PC-3 (cell line): ENCODE measurements at regions not wholly inside any gene's neighbourhood (a gene's known extent, or its start where the extent isn't known, plus 50 kb on each side); places are given as distances from the start of the nearest gene placed in this dataset.

Experiments
- ATAC-seq: fragments of 200-7000 bp; cut with Tn5 transposase; 2 replicates; pipeline ENCODE4 v1.9.1; 2020; ENCODE audit warnings: mild to moderate bottlenecking, moderate library complexity
- BruUV-seq: library from RNA; stranded (reverse); fragments of 400-500 nt; replicated peaks from 2 replicates; lab custom pipeline; 2021; lab: Mats Ljungman, UMichigan
- CTCF ChIA-PET: fragments of 300-600 bp; sonication (Branson Sonifier 250); formaldehyde crosslinking; loops from one replicate; lab custom pipeline; 2022; ENCODE audit warnings: antibody characterized with exemption; lab: Charles Lee
- POLR2A ChIA-PET: fragments of 300-600 bp; sonication (Branson Sonifier 250); formaldehyde crosslinking; loops from one replicate; lab custom pipeline; 2022; ENCODE audit warnings: antibody characterized with exemption; ENCODE audit not compliant: unreplicated experiment; lab: Charles Lee
- DNase-seq: peaks from one replicate; pipeline ENCODE4 v3.0.0-alpha.2; 2015
- H2AFZ ChIP-seq: fragments of 300-600 bp; sonication (generic); 2 replicates; pipeline ENCODE4 v1.6.0; 2016; ENCODE audit warnings: antibody characterized with exemption, low read length
- H3F3A ChIP-seq: fragments of 300-600 bp; sonication (generic); one replicate; pipeline ENCODE4 v1.6.0; 2017; ENCODE audit warnings: antibody characterized with exemption, low read length, control low read depth, mild to moderate bottlenecking; ENCODE audit not compliant: unreplicated experiment
- H3K27ac ChIP-seq: fragments of 300-600 bp; sonication (generic); 2 replicates; pipeline ENCODE4 v1.5.1; 2016; ENCODE audit warnings: mild to moderate bottlenecking, low read length
- H3K27me3 ChIP-seq: fragments of 300-600 bp; sonication (generic); 2 replicates; pipeline ENCODE4 v1.6.1; 2016; ENCODE audit warnings: low read length, mixed read lengths
- H3K36me3 ChIP-seq: fragments of 300-600 bp; sonication (generic); 2 replicates; pipeline ENCODE4 v1.6.1; 2016; ENCODE audit warnings: low read depth, mixed run types, low read length, mixed read lengths
- H3K4me1 ChIP-seq: fragments of 300-600 bp; sonication (generic); 2 replicates; pipeline ENCODE4 v1.5.1; 2016; ENCODE audit warnings: low read length; ENCODE audit not compliant: insufficient read depth
- H3K4me2 ChIP-seq: fragments of 300-600 bp; sonication (generic); 2 replicates; pipeline ENCODE4 v1.6.0; 2016; ENCODE audit warnings: low read length
- H3K4me3 ChIP-seq: fragments of 300-600 bp; sonication (generic); 2 replicates; pipeline ENCODE4 v1.5.1; 2016; ENCODE audit warnings: mild to moderate bottlenecking, low read length, mixed read lengths
- H3K79me2 ChIP-seq: fragments of 300-600 bp; sonication (generic); 2 replicates; pipeline ENCODE4 v1.6.1; 2017; ENCODE audit warnings: low read length, mixed read lengths
- H3K9ac ChIP-seq: fragments of 300-600 bp; sonication (generic); 2 replicates; pipeline ENCODE4 v1.6.0; 2016; ENCODE audit warnings: mild to moderate bottlenecking, low read length
- H3K9me2 ChIP-seq: fragments of 300-600 bp; sonication (generic); replicated peaks from 2 replicates; pipeline ENCODE4 v1.6.1; 2016; ENCODE audit warnings: mixed run types, low read length, mixed read lengths
- H3K9me3 ChIP-seq: fragments of 300-600 bp; sonication (generic); 2 replicates; pipeline ENCODE4 v1.6.1; 2016; ENCODE audit warnings: low read length, mixed read lengths
- H4K20me1 ChIP-seq: fragments of 300-600 bp; sonication (generic); 2 replicates; pipeline ENCODE4 v1.6.1; 2016; ENCODE audit warnings: low read length, mixed read lengths
- CTCF ChIP-seq: fragments of 300-600 bp; sonication (generic); conservative IDR thresholded peaks from 2 replicates; pipeline ENCODE4 v1.5.1; 2017; ENCODE audit warnings: antibody characterized with exemption, low read depth, mild to moderate bottlenecking, low read length
- EZH2 ChIP-seq: fragments of 300-600 bp; sonication (generic); IDR thresholded peaks from one replicate; pipeline ENCODE4 v1.6.1; 2017; ENCODE audit warnings: antibody characterized with exemption, mild to moderate bottlenecking, low read length; ENCODE audit not compliant: unreplicated experiment
- EZH2phosphoT487 ChIP-seq: fragments of 300-600 bp; sonication (generic); IDR thresholded peaks from 2 replicates; pipeline ENCODE4 v1.6.1; 2018; ENCODE audit warnings: mild to moderate bottlenecking, antibody characterized with exemption, low read length, borderline replicate concordance
- intact Hi-C: fragments of 100-400 bp; cut with micrococcal nuclease; formaldehyde crosslinking; loops from 2 replicates; pipeline ENCODE4 v1.9.0; 2023

- DNase-seq (no peak), ATAC-seq (no peak)
- H2AFZ ChIP-seq, result no peak overlapping the region
- no peak overlapping the region for H3K4me3 ChIP-seq
- H3K36me3 ChIP-seq, result no peaks in the 10 kb centered on the region
- ChIA-PET CTCF (no interaction called here), POLR2A (no interaction called here)
- no peaks in the 10 kb centered on the region for H3K79me2 ChIP-seq
- H4K20me1 ChIP-seq, result no peaks in the 10 kb centered on the region
- TF ChIP-seq CTCF (no peak), EZH2 (no peak), EZH2phosphoT487 (no peak)
- no peak overlapping the region for H3K9ac ChIP-seq
- H3K4me1 ChIP-seq, result no peaks in the 10 kb centered on the region
- no peak overlapping the region for H3K4me2 ChIP-seq
- no peaks in the 10 kb centered on the region for H3K9me2 ChIP-seq
- intact Hi-C loops, result no loop called here
- H3K27me3 ChIP-seq, result no peaks in the 10 kb centered on the region
- H3K27ac ChIP-seq, result no peak overlapping the region
- BruUV-seq, result no TSS peak
- no peaks in the 10 kb centered on the region for H3K9me3 ChIP-seq
- no peaks in the 10 kb centered on the region for H3F3A ChIP-seq
Measured at GRCh38 chr22:27685515-27685914, 116.0 kb downstream of the MN1 start.

GRCh38 chr22:27685970-27686369 is 115.6 kb downstream of the MN1 start:
- Histone ChIP-seq H3K27ac (no peak overlapping the region), H3F3A (no peaks in the 10 kb centered on the region), H2AFZ (no peak overlapping the region), H3K4me2 (no peak overlapping the region), H3K79me2 (no peaks in the 10 kb centered on the region), H3K4me3 (no peak overlapping the region), H3K4me1 (no peaks in the 10 kb centered on the region), H3K9ac (no peak overlapping the region), H3K9me2 (no peaks in the 10 kb centered on the region), H3K27me3 (no peaks in the 10 kb centered on the region), H3K9me3 (no peaks in the 10 kb centered on the region), H3K36me3 (no peaks in the 10 kb centered on the region), H4K20me1 (no peaks in the 10 kb centered on the region)
- no peak for ATAC-seq
- POLR2A ChIA-PET, result no interaction called here
- CTCF ChIA-PET, result no interaction called here
- BruUV-seq, result no TSS peak
- DNase-seq, result no peak
- intact Hi-C loops, result no loop called here
- TF ChIP-seq CTCF (no peak), EZH2phosphoT487 (no peak), EZH2 (no peak)

GRCh38 chr22:27686534-27686933 is 115.0 kb downstream of the MN1 start:
- no TSS peak for BruUV-seq
- H3K79me2 ChIP-seq, result no peaks in the 10 kb centered on the region
- ChIA-PET CTCF (no interaction called here), POLR2A (no interaction called here)
- H3K9me2 ChIP-seq, result no peaks in the 10 kb centered on the region
- H3K9ac ChIP-seq, result no peak overlapping the region
- H3K27me3 ChIP-seq, result no peaks in the 10 kb centered on the region
- H2AFZ ChIP-seq, result no peak overlapping the region
- no peaks in the 10 kb centered on the region for H4K20me1 ChIP-seq
- H3K4me2 ChIP-seq, result no peak overlapping the region
- no peaks in the 10 kb centered on the region for H3K36me3 ChIP-seq
- TF ChIP-seq CTCF, result no peak
- no peak for TF ChIP-seq EZH2
- no peak for TF ChIP-seq EZH2phosphoT487
- no peak for DNase-seq
- no peak overlapping the region for H3K27ac ChIP-seq
- no peaks in the 10 kb centered on the region for H3F3A ChIP-seq
- H3K4me3 ChIP-seq, result no peak overlapping the region
- intact Hi-C loops, result no loop called here
- no peaks in the 10 kb centered on the region for H3K4me1 ChIP-seq
- no peak for ATAC-seq
- H3K9me3 ChIP-seq, result no peaks in the 10 kb centered on the region
